ENCODE measurements at regions not wholly inside any gene's neighbourhood (a gene's known extent, or its start where the extent isn't known, plus 50 kb on each side); places are given as distances from the start of the nearest gene placed in this dataset.

- TF ChIP-seq GATA2 (IDR thresholded peaks at IDR 0.05; ENCODE audit: low read depth, low read length) (no peak), GATA3 (IDR thresholded peaks at IDR 0.05; ENCODE audit: low read depth, low read length) (no peak)
Measured at GRCh38 chr12:75779891-75780496, 251.6 kb downstream of the PHLDA1 start.

- TF ChIP-seq GATA2 (IDR thresholded peaks at IDR 0.05; ENCODE audit: low read depth, low read length) (no peak), GATA3 (IDR thresholded peaks at IDR 0.05; ENCODE audit: low read depth, low read length) (no peak)
Measured at GRCh38 chr12:75774261-75775052, 257.1 kb downstream of the PHLDA1 start.

- no peak for TF ChIP-seq GATA2 (IDR thresholded peaks at IDR 0.05; ENCODE audit: low read depth, low read length)
- no peak for TF ChIP-seq GATA3 (IDR thresholded peaks at IDR 0.05; ENCODE audit: low read depth, low read length)
Measured at GRCh38 chr12:75773377-75773776, 258.2 kb downstream of the PHLDA1 start.

GRCh38 chr12:75771023-75771422 is 259.6 kb upstream of the KRR1 start:
- TF ChIP-seq GATA2 (IDR thresholded peaks at IDR 0.05; ENCODE audit: low read depth, low read length) (no peak), GATA3 (IDR thresholded peaks at IDR 0.05; ENCODE audit: low read depth, low read length) (no peak)

GRCh38 chr12:75767957-75768356 is 256.5 kb upstream of the KRR1 start:
- no peak for TF ChIP-seq GATA2 (IDR thresholded peaks at IDR 0.05; ENCODE audit: low read depth, low read length)
- TF ChIP-seq GATA3 (IDR thresholded peaks at IDR 0.05; ENCODE audit: low read depth, low read length), result no peak

- TF ChIP-seq GATA3 (IDR thresholded peaks at IDR 0.05; ENCODE audit: low read depth, low read length), result no peak
- TF ChIP-seq GATA2 (IDR thresholded peaks at IDR 0.05; ENCODE audit: low read depth, low read length), result no peak
Measured at GRCh38 chr12:75766263-75767160, 255.1 kb upstream of the KRR1 start.

GRCh38 chr12:75765170-75766059 is 254.0 kb upstream of the KRR1 start:
- TF ChIP-seq GATA3 (IDR thresholded peaks at IDR 0.05; ENCODE audit: low read depth, low read length) (no peak), GATA2 (IDR thresholded peaks at IDR 0.05; ENCODE audit: low read depth, low read length) (no peak)

- no peak for TF ChIP-seq GATA2 (IDR thresholded peaks at IDR 0.05; ENCODE audit: low read depth, low read length)
- TF ChIP-seq GATA3 (IDR thresholded peaks at IDR 0.05; ENCODE audit: low read depth, low read length), result no peak
Measured at GRCh38 chr12:75764091-75764841, 252.9 kb upstream of the KRR1 start.

- no peak for TF ChIP-seq GATA3 (IDR thresholded peaks at IDR 0.05; ENCODE audit: low read depth, low read length)
- TF ChIP-seq GATA2 (IDR thresholded peaks at IDR 0.05; ENCODE audit: low read depth, low read length), result no peak
Measured at GRCh38 chr12:75760573-75761294, 249.3 kb upstream of the KRR1 start.

GRCh38 chr12:75759842-75760572 is 248.6 kb upstream of the KRR1 start:
- TF ChIP-seq GATA3 (IDR thresholded peaks at IDR 0.05; ENCODE audit: low read depth, low read length), result no peak
- no peak for TF ChIP-seq GATA2 (IDR thresholded peaks at IDR 0.05; ENCODE audit: low read depth, low read length)

GRCh38 chr12:75759196-75759595 is 247.8 kb upstream of the KRR1 start:
- TF ChIP-seq GATA3 (IDR thresholded peaks at IDR 0.05; ENCODE audit: low read depth, low read length) (no peak), GATA2 (IDR thresholded peaks at IDR 0.05; ENCODE audit: low read depth, low read length) (no peak)

All from SH-SY5Y (cell line).